ENCODE measurements at regions not wholly inside any gene's neighbourhood (a gene's known extent, or its start where the extent isn't known, plus 50 kb on each side); places are given as distances from the start of the nearest gene placed in this dataset.

GRCh38 chr3:160129459-160130061 lies 95.7 kb upstream of the C3orf80 start:
- TF ChIP-seq, protein P1, sequence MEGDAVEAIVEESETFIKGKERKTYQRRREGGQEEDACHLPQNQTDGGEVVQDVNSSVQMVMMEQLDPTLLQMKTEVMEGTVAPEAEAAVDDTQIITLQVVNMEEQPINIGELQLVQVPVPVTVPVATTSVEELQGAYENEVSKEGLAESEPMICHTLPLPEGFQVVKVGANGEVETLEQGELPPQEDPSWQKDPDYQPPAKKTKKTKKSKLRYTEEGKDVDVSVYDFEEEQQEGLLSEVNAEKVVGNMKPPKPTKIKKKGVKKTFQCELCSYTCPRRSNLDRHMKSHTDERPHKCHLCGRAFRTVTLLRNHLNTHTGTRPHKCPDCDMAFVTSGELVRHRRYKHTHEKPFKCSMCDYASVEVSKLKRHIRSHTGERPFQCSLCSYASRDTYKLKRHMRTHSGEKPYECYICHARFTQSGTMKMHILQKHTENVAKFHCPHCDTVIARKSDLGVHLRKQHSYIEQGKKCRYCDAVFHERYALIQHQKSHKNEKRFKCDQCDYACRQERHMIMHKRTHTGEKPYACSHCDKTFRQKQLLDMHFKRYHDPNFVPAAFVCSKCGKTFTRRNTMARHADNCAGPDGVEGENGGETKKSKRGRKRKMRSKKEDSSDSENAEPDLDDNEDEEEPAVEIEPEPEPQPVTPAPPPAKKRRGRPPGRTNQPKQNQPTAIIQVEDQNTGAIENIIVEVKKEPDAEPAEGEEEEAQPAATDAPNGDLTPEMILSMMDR (IDR thresholded peaks at IDR 0.05) = no peak
- peak overlapping the region; percentile 76 for H3K4me3 Mint-ChIP-seq
- peaks cover 68% of the 10 kb centered on the region for H3K4me1 Mint-ChIP-seq (ENCODE audit: low read depth)
- peak overlapping the region; percentile 74 for H3K27ac Mint-ChIP-seq
- DNase-seq = peak; percentile 95
- no peaks in the 10 kb centered on the region for H3K9me3 Mint-ChIP-seq
- no peaks in the 10 kb centered on the region; the same call in 1 of the 2 replicates for H3K36me3 Mint-ChIP-seq (ENCODE audit: low read depth)
- peaks cover 1% of the 10 kb centered on the region; the same call in 1 of the 2 replicates for H3K27me3 Mint-ChIP-seq (ENCODE audit: insufficient read depth)

DNA sequence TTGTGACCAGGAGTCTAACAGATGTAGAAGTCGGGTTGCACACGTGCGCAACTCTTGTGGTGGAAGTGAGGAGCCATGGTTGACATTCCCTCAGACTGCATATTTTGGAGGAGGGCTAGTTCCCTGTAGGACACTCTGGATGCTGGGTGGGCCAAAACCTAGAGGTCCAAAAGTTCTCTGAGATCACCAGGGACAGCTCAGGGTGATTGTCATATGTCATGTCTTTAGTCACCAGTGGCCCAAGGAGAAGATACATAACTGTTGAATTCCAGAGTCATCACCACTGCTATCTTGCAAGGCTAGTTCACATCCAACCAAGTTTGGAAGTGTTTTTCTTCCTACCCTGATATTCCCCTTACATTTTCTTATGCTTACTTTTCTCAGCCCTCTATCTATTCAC lies 95.2 kb upstream of the C3orf80 start:
- H3K4me3 Mint-ChIP-seq = no peak overlapping the region
- TF ChIP-seq, protein P1 (IDR thresholded peaks at IDR 0.05) = no peak
- H3K27ac Mint-ChIP-seq = peak overlapping the region; percentile 74
- DNase-seq = no peak
- peaks cover 72% of the 10 kb centered on the region for H3K4me1 Mint-ChIP-seq (ENCODE audit: low read depth)
- H3K36me3 Mint-ChIP-seq (ENCODE audit: low read depth) = no peaks in the 10 kb centered on the region; the same call in 1 of the 2 replicates
- peaks cover 1% of the 10 kb centered on the region; the same call in 1 of the 2 replicates for H3K27me3 Mint-ChIP-seq (ENCODE audit: insufficient read depth)
- H3K9me3 Mint-ChIP-seq = no peaks in the 10 kb centered on the region

DNA sequence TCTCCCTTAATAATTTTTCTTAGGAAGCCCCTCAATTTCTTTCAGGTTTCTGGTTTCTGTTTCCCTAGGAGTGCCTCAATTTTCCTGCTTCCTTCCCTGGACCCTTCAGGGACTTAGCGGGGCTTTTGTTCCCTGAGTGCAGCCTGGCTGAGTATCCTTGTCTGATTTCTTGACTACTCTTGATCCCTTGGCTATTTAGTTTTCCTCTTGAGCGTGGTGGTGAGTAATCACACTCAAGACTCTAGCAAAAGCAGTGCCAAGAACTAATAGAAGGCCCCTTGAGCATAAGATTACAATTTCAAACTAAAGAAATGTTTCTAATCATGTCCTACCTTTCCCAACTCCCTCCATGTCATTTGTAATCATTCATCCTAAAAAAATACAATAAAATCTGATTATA lies 94.3 kb upstream of the C3orf80 start:
- H3K27me3 Mint-ChIP-seq (ENCODE audit: insufficient read depth) = peaks cover 1% of the 10 kb centered on the region

GRCh38 chr3:160132226-160132625 lies 93.0 kb upstream of the C3orf80 start:
- peaks cover 70% of the 10 kb centered on the region for H3K4me1 Mint-ChIP-seq (ENCODE audit: low read depth)
- H3K36me3 Mint-ChIP-seq (ENCODE audit: low read depth) = no peaks in the 10 kb centered on the region; the same call in 1 of the 2 replicates
- H3K4me3 Mint-ChIP-seq = no peak overlapping the region
- TF ChIP-seq, protein P1 (IDR thresholded peaks at IDR 0.05) = no peak
- peaks cover 1% of the 10 kb centered on the region for H3K27me3 Mint-ChIP-seq (ENCODE audit: insufficient read depth)
- no peak overlapping the region for H3K27ac Mint-ChIP-seq
- DNase-seq = no peak
- no peaks in the 10 kb centered on the region for H3K9me3 Mint-ChIP-seq

More for the DNA sequence above, 94.3 kb upstream of the C3orf80 start:
- no peaks in the 10 kb centered on the region for H3K9me3 Mint-ChIP-seq
- H3K27ac Mint-ChIP-seq = peak overlapping the region; percentile 67; the same call in 1 of the 2 replicates
- H3K4me1 Mint-ChIP-seq (ENCODE audit: low read depth) = peaks cover 75% of the 10 kb centered on the region
- no peak overlapping the region for H3K4me3 Mint-ChIP-seq
- peak; percentile 45 for DNase-seq
- no peaks in the 10 kb centered on the region; the same call in 1 of the 2 replicates for H3K36me3 Mint-ChIP-seq (ENCODE audit: low read depth)
- TF ChIP-seq, protein P1 (IDR thresholded peaks at IDR 0.05) = no peak

DNA sequence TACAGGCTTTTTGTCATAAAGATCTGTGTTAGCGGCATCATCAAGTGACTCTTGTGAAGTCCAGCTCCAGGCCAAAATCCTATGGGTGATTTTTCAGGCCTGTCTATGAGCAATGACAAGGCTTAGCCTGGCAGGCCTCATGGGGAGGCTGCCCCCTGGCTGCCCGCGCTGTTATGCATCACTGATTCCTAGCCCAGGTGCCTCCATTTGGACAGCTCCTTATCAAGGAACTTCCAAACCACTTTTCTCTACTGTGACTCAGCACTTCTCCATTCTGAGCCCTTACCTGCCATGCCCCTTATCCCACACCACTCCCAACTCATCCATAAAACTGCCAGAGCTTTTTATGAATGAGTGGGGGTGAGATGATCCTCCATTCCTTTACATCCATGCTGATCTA lies 91.5 kb upstream of the C3orf80 start:
- peaks cover 66% of the 10 kb centered on the region for H3K4me1 Mint-ChIP-seq (ENCODE audit: low read depth)
- H3K27ac Mint-ChIP-seq = no peak overlapping the region

More for the DNA sequence above, 91.5 kb upstream of the C3orf80 start:
- H3K36me3 Mint-ChIP-seq (ENCODE audit: low read depth) = no peaks in the 10 kb centered on the region
- TF ChIP-seq, protein P1 (IDR thresholded peaks at IDR 0.05) = peak; percentile 62
- H3K9me3 Mint-ChIP-seq = no peaks in the 10 kb centered on the region
- H3K4me3 Mint-ChIP-seq = no peak overlapping the region
- peaks cover 1% of the 10 kb centered on the region for H3K27me3 Mint-ChIP-seq (ENCODE audit: insufficient read depth)
- DNase-seq = no peak
